GM18502 (cell line): ENCODE measurements at regions not wholly inside any gene's neighbourhood (a gene's known extent, or its start where the extent isn't known, plus 50 kb on each side); places are given as distances from the start of the nearest gene placed in this dataset.
"Not testable (repeated sequence)": the region's sequence is repeated elsewhere in the genome, so short reads cannot be mapped to it uniquely, and the experiment has no call there.

Experiments
- ATAC-seq: cut with Tn5 transposase; IDR thresholded peaks from one replicate; pipeline ENCODE4 v1.9.1; 2021; ENCODE audit warnings: mild to moderate bottlenecking; ENCODE audit not compliant: unreplicated experiment, poor library complexity

DNA sequence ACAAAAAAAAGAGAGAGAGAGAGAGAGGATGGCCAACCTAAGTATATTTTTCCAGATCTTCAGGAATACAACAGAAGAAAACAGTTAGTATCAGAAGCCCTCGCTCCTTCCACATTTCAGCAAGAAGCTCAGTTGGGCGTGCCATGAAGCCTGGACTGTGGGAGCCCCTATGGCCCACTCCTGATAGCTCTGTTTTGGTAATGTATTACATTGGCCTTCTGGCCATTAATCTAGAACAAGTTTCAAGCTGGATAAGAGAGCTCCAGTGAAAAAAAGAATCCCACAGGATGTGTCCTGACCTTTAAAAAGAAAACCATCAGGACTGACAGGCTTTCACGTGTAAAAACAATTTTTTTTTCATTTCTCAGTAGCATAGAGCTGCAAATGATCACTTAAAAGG, 197.9 kb downstream of the ICOS start:
- ATAC-seq: no peak

DNA sequence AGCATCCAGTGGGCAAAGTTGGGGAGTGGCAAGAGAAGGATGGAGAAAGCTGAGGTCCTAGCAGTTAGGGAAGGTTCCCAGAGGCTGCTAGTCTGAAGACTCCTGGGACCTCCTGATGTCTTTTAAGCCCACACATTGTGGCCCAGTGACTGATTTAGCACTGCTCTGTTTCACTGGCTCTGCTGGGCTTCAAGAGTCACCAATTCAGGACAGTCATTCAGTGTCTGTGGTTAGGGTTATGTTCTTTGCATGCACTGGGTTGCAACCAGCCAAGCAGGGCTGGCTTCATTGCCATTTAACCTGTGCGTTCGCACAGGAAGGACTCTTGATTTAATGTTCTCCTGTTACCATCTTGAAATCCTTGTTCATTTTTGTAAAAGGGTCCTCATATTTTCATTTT, 199.2 kb downstream of the ICOS start:
- no peak for ATAC-seq

DNA sequence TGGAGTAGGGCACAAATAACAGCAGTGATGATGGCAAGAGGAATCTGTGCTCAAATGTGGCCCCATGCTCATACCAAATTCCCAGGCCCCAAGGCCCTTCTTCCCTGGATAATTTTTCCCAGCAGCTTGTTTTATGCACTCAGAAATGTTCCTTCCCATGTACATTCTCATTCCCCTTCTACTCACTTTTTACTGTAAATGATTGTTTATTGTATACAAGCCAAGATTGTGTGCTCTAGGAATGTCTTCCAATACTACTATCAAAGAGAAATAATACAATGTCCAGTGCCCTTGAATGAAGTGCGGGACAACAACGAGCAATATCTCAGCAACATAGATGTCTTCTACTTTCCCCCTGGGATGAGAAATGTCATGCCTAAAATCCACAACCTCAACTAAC, 201.6 kb downstream of the ICOS start:
- ATAC-seq: no peak

DNA sequence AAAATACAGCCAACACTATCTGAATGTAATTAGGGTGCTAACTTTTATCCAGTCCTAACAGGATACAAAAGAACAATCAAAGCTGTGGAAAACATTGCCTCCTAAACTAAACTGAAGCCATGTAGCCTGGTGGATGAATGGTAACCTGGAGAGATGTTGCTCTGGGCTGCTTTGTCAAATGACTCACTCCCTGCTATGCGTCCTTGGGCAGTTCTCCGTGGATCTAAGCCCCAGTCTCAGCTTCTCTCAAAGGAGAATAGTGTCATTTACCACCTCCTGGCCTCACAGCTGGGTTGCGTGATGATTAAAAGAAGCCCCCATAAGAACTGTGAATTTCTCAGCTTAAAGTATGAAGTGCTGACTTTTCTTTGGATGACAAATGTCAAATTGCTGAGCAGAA, 203.7 kb downstream of the ICOS start:
- ATAC-seq: no peak

DNA sequence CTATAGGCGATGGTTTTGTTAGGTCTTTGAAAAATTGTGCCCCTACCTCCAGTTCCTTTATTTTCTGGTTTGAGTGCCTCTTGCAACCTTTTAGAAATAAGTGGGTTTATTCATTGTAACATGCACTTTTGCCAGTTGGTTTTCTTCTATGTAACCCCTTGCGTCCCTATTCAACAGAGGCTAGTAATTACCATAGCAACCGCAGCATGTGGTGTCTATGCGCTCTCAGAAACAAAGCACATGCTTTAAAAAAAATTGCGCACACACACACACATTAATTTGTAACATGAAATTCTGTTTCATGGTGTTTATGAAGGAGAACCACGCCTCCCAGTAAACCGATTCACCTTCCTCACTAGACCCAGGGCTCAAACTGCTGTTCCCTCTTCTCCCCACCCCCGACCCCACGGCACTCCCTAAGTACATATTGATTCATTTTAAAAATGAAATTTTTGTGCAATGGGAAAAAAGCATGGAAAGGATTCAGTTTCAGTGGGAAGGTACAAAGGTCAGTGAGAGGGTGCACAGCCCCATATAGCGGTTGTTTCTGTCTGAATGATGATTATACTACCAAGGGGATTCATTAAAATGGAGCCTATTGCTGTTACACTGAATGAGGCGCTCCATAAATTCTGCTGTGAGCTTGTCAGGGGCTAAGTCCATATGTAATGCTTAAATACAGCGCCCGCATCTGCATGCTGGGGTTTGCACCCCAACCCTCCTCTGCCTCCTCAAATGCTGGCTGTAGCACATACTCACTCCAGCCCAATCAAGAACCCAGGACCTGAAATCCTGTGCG, 206.9 kb downstream of the ICOS start:
- no peak for ATAC-seq

DNA sequence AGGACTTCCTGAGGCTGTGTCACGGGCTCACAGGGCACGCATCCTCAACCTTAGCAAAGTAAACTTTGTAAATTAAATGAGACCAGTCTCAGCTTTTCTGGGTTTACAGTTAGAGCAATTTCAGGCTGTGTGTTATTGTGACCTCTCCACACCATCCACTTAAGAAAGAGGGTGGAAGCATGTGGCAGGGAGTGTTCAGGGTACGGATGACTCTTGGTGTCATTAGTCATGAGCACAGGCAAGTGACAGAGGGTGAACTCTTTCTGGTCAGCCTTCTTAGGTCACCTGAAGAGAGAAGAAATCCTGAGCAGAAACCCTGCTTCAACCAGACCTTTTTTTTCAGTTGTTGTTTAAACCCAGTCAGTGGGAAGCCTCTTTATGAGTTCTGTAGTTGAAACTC, 207.9 kb downstream of the ICOS start:
- ATAC-seq: no peak

DNA sequence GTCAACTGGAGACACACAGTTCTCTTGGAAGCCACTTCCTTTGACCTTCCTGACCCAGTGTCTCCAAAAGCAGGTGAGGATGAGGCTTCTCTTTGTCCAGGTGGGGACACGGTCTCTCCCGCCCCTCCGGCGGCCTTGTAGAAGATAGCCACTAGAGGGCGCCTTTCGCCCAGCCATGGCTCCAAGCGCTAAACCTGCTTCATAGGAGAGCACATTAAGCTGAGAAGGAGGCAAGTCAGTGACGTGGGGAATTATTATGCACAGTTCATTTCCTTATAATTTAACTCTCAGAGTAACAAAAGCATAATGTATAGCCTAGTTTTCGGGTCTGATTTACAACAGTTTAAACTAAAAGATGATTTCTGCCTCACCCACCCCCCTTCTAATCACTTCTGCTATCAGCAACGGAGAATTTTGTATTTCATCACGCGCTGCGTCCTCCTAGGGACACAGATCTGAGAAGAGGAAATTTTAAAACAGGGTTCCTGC, 208.7 kb downstream of the ICOS start:
- ATAC-seq: peak; percentile 99

DNA sequence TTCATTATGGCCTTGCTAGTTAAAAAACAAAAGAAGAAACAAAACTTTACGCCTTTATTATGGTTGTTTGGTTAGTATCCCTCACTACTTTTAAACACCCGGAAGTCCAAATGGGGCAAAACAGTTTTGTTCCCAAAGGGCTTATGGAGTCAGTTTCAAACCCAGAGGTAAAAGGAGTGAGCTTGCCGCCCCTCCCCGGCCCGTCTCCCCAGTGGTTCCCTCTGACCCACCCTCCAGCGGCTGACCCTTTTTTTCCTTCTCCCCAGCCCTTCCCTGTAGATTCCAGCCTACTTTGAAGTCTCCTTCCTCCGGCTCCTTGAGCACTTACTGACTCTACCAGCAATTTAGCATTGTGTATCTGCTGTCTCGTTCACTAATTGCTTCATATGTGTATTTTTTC, 209.2 kb downstream of the ICOS start:
- no peak for ATAC-seq

DNA sequence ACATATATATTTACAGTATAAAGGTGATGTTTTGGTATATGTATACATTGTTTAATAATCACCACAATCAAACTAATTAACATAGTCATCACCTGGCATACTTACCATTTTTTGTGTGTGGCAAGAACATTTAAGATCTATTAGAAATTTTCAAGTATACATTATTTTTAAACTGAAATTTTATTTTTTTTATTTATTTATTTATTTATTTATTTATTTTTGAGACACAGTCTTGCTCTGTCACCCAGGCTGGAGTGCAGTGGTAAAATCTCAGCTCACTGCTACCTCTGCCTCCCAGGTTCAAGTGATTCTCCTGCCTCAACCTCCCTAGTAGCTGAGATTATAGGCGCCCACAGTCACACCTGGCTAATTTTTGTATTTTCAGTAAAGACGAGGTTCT, 210.5 kb downstream of the ICOS start:
- not testable (repeated sequence) for ATAC-seq

DNA sequence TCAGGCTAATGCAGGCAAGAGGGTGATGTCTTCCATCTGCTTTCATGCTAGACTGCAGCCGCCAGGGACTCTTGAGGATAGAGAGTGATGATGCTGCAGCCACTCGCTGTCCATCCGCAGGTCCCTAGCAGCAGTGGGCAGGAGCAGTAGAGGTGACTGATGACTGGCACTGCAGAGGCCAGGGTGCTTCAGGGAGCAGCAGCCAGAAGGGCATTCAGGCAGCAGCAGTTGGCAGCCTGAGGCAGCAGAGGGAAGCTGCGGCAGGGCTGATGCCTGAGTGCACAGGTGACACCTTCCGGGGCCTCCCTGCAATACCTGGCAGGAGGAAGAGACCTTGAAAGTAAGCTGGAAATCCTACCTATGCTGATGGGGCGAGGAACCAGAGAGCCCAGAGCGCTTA, 214.2 kb downstream of the ICOS start:
- ATAC-seq: no peak

DNA sequence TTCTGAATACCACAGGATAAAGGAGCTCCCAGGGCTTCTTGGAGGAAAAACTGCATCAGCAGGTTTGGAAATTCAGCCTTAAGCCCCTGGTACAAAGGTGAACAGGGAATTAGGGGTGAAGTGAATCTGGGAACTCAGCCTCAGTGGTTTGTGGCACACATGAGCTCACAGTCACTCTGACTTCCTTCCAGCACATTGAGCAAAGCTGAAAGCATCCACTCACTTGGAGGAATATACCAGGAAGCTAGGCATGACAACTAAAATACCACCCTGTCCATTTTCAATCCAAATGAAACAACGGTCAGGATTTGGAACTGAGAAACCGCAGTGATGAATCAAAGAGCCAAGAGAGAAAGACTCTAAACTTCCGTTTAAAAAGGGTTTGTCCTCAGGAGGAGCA, 216.1 kb downstream of the ICOS start:
- no peak for ATAC-seq

DNA sequence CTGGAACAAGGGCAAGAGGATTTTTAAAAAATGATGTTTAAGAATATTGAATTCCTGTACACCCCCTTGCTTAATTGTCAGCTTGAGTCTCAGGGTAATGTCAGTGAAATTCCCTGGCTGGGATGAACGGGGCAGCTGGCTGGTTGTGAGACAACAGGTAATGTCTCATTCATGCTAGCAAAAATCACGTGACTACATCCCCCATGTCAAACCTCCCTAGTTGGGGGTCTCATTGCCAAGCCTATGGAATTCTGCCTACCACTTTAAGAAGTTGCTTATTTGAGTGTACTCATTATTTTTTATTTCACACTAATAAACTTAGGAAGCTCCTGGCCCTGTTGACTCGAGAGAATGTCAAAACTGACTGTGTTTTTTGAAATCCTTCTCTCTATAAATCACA, 218.3 kb downstream of the ICOS start:
- no peak for ATAC-seq

DNA sequence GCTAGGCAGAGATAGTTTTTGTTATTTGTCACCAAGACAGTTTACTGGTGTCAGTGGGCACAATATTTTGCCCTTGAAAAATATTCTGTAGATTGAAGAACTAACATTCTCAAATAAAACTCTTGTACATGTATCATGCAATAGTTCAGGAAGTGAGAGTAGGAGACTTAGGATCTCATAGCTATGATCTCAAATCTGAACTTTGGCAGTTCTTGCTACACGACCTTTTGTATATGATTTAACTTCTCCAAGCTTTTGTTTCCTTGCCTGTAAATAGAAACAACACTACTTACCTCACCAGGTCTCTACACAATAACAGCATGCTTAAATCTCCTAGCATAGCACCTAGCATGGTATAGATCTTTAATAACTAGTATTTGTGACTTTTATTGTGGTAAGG, 219.9 kb downstream of the ICOS start:
- no peak for ATAC-seq

DNA sequence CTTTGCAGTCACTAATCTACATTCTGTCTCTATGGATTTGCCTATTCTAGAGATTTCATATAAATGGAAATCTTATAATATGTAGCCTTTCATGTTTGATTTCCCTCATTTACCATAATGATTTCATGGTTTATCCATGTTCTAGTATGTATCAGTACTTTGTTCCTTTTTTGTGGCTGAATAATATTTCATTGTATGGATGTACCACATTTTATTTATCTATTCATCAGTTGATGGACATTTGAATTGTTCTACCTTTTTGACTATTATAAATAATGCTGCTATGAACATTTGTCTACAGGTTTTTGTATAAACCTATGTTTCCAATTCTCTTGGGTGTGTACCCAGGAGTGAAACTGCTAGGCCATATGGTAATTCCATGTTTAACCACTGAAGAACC, 221.1 kb downstream of the ICOS start:
- ATAC-seq: no peak

DNA sequence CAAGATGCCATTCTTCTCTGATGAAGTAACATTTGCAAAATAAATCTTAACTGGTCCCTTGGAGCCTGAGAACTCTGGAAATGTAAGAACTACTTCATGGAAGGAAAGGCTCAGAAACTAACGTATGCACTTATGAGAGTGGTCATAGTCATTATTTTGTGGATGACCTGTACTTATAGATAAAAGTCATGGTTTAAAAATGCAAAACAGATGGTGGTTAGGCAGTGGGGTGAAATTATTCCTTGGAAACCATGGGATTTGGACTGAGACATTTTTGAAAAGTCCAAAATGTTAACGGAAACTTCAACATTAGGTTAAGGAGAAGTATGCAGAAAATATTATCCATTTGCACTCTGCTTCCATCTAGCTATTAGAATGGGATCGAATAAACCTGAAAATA, 223.0 kb downstream of the ICOS start:
- no peak for ATAC-seq

DNA sequence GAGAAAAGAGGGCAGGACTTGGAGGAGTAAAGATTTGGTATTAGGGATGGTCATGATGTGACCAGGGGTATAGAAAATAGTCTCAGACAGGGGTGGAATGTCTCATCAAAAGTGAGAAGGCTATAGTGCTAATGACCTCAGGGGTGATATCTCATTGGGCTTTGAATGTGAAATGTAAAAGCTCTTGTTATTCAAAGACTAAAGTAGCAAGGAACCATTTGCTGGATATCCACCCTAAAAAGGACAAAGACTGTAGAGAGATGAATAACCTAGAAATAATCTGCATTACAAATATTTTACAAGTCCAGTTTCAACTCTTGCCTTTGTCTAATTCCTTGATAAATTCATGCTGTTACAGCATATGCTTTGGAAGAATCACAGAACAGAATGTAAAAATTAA, 224.4 kb downstream of the ICOS start:
- no peak for ATAC-seq

DNA sequence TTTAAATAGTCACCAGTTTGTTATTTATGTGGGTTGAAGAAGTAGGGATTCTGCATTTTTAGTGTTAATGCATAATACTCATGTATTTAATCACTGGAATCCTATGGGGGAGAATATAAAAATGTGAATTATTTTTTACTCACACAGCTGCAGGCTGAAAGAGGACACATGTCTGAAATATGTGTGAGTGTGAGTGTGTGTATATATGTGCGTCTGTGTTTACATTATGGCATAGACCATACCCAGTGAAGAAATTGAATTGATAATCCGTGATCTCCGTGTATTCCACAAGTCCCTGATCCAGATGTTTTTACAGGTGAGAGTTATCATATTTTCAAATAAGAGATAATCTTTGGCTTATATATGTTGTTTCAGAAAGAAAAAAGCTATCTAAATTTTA, 225.3 kb downstream of the ICOS start:
- ATAC-seq: no peak

DNA sequence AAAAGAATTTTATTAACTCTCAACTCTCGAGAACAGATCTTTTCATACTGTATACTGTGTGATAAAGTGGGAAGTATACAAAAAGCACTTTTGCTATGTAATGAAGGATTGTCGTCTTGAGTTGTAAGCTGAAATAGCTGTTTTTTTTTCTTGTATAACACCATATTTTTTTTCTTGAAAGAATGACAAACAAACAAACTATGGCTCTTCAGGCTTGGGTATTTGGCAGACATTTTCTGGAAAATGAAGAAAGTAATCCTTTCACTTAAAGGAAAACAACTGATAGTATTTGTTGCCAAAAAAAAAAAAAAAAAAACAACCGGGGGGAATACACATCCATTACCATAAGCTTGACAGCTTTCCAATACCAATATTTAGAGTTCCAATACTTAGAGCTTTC, 230.4 kb downstream of the ICOS start:
- ATAC-seq: no peak

DNA sequence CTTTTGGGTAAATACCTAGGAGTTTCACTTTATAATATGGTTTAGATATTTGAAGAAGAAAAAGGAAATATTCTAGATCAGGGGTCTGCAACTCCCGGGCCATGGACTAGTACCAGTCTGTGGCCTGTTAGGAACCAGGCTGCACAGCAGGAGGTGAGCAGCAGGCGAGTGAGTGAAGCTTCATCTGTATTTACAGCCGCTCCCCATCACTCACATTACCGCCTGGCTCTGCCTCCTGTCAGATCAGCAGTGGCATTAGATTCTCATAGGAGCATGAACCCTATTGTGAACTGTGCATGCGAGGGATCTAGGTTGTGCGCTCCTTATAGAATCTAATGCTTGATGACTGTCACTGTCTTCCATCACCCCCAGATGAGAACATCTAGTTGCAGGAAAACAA, 231.1 kb downstream of the ICOS start:
- not testable (repeated sequence) for ATAC-seq

DNA sequence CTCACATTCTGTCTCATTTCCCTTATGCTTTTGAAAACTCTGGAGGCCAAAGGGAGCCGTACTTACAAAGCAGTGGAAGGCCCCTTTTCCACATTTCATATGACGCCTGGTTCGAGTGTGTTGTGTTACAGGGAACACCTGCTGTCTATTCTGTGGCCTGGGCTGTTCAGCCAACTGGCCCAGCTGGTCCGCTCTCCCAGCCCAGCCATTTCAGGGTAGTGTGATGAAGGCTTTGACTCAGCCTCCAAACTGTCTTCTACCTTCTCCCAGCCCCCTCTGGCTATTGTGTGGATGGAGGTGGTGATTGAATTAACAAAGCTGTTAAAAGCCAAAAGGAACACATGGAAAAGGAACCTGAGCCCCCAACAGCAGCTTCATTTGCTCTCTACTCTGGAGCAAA, 233.8 kb downstream of the ICOS start:
- no peak for ATAC-seq

DNA sequence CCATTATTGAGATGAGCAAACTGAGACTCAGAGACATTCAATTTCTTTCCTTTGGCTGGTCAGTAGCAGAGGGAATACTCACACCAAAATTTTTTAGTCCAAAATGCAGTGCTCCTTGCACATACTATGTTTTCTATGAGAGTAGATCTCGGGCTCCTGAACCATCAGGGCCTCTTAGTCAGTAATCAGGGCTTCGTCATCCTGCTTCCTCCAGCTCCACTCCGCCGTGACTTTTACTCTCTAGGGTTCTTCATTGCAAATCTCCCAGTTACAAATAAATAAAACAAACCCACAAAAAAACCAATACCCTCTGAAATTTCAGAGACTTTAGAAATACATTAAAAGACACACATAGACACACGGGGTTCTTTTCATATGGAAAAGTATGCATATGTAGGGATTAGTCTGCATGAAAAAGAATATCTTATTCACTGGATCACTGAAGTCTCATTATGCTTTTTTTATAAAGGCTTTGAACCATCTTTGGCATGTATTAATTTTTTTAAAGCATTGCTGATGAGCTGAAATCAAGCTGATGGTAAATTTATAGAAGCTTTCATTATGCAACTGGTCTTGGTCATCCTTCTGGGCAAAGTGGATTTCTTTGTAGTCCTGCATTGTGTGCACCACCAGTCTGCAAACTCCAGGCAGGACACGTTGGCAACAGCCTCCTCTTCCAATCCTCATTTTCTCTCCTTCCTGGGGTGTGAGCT, 235.0 kb downstream of the ICOS start:
- no peak for ATAC-seq

DNA sequence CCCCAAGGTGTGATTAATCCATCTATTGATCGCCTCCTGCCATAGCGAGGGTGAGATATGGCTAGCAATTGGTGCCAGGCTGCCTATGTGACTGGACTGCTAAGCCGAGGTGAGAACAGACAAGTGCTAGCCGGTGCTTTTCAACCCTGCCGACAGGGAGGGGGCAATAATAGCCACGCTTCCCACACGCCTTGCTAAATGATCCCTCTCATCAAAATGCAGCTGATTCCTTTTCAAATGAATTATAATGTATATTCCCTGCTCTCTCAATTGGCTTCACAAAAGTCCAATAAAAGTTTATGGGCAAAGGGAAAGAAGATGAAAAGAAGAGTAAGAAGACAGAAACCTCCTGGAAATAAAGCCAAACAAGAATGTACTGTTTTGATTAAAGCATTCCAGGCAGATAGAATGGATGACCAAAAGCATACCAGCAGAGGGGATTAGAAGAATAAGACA, 235.6 kb downstream of the ICOS start:
- no peak for ATAC-seq
